ENCODE measurements at regions not wholly inside any gene's neighbourhood (a gene's known extent, or its start where the extent isn't known, plus 50 kb on each side); places are given as distances from the start of the nearest gene placed in this dataset.

DNA sequence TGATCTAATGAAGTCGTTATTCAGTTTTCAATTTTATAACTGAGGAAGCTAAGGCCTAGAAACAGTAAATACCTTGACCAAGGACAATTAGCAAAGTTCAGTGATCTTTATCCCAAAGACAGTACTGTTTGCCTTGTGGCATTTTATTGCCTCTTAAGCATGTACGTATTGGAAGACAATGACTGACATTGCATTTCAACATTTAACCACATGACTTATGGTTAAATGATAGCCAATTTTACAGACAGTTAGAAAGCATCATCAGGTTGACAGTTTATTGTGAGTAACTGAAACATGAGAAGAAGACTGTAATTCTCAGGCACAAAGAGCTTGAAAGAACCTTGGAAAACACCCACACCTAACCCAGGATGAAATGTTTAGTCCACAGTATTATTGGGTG is 390.8 kb upstream of the ZNF385D start:
- Histone ChIP-seq H3K27me3 (ENCODE audit: insufficient read depth, low read length) (no peaks in the 10 kb centered on the region), H3K4me1 (ENCODE audit: control insufficient read depth in 1 of 2, insufficient read depth in 2 of 2, low read length in 2 of 2) (no peaks in the 10 kb centered on the region), H4K20me1 (ENCODE audit: insufficient read depth) (no peaks in the 10 kb centered on the region), H3K9ac (ENCODE audit: low read length) (no peak overlapping the region), H3K4me2 (ENCODE audit: low read length) (no peak overlapping the region), H3K4me3 (replicated peaks in 1 of 2; ENCODE audit: low read depth in 1 of 2, low read length in 2 of 2) (no peak overlapping the region), H3K36me3 (ENCODE audit: control insufficient read depth in 1 of 2, insufficient read depth in 2 of 2, low read length in 2 of 2) (no peaks in the 10 kb centered on the region), H3K9me2 (ENCODE audit: insufficient read depth) (no peaks in the 10 kb centered on the region), H3K9me3 (ENCODE audit: control insufficient read depth in 1 of 2, insufficient read depth in 1 of 2, low read depth in 1 of 2, low read length in 2 of 2) (peaks cover 3 to 5% of the 10 kb centered on the region in 2 experiments; a peak in 2 of 4 replicates), H2AFZ (ENCODE audit: low read depth, low read length, poor library complexity, severe bottlenecking) (no peak overlapping the region), H3K79me2 (ENCODE audit: insufficient read depth, low read length) (no peaks in the 10 kb centered on the region), H3K27ac (ENCODE audit: low read depth, low read length) (no peak overlapping the region)
- no TSS peak for BruUV-seq (replicated peaks)
- CTCF ChIA-PET = no interaction called here
- RAD21 ChIA-PET (ENCODE audit: low non-redundant PET in 1 of 2, low total read pairs in 2 of 2, uncharacterized antibody in 2 of 2, unreplicated experiment in 2 of 2) = no interaction called here
- intact Hi-C loops (cut with micrococcal nuclease) = no loop called here
- ATAC-seq (no peak), DNase-seq (ENCODE audit: low read depth, low spot score) (no peak)
- no peak for TF ChIP-seq FOSL1 (IDR thresholded peaks at IDR 0.05; ENCODE audit: low read depth)
- TF ChIP-seq ELF1 (IDR thresholded peaks at IDR 0.05; ENCODE audit: borderline replicate concordance, low read depth) = no peak
- TF ChIP-seq, protein P1, sequence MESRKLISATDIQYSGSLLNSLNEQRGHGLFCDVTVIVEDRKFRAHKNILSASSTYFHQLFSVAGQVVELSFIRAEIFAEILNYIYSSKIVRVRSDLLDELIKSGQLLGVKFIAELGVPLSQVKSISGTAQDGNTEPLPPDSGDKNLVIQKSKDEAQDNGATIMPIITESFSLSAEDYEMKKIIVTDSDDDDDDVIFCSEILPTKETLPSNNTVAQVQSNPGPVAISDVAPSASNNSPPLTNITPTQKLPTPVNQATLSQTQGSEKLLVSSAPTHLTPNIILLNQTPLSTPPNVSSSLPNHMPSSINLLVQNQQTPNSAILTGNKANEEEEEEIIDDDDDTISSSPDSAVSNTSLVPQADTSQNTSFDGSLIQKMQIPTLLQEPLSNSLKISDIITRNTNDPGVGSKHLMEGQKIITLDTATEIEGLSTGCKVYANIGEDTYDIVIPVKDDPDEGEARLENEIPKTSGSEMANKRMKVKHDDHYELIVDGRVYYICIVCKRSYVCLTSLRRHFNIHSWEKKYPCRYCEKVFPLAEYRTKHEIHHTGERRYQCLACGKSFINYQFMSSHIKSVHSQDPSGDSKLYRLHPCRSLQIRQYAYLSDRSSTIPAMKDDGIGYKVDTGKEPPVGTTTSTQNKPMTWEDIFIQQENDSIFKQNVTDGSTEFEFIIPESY (IDR thresholded peaks at IDR 0.05; ENCODE audit: extremely low read depth, insufficient replicate concordance, low read length) = no peak
- no peak for TF ChIP-seq CBX3 (IDR thresholded peaks at IDR 0.05; ENCODE audit: low read depth)
- no peak for TF ChIP-seq SIN3A (IDR thresholded peaks at IDR 0.05; ENCODE audit: low read depth)
- TF ChIP-seq POLR2AphosphoS5 (IDR thresholded peaks at IDR 0.05; ENCODE audit: low read depth, low read length) = no peak
- no peak for TF ChIP-seq YY1 (IDR thresholded peaks at IDR 0.05; ENCODE audit: extremely low read depth, insufficient replicate concordance, low read depth, low read length)
- no peak for TF ChIP-seq JUND (IDR thresholded peaks at IDR 0.05)
- TF ChIP-seq RAD21 (IDR thresholded peaks at IDR 0.05; ENCODE audit: low read depth) = no peak
- no peak for TF ChIP-seq SRF (IDR thresholded peaks at IDR 0.05; ENCODE audit: low read depth)
- no peak for TF ChIP-seq MAX (IDR thresholded peaks at IDR 0.05)
- TF ChIP-seq EZH2 (IDR thresholded peaks at IDR 0.05) = no peak
- POLR2A ChIA-PET = no interaction called here
